ENCODE measurements at regions not wholly inside any gene's neighbourhood (a gene's known extent, or its start where the extent isn't known, plus 50 kb on each side); places are given as distances from the start of the nearest gene placed in this dataset.

GRCh38 chr3:147915057-147915456, 505.9 kb downstream of the ZIC1 start:
- no peak for TF ChIP-seq POLR2A (IDR thresholded peaks at IDR 0.05; ENCODE audit: low read depth, low read length)
- TF ChIP-seq POLR2AphosphoS5 (IDR thresholded peaks at IDR 0.05; ENCODE audit: low read depth, low read length) = no peak
- no peak for TF ChIP-seq TAF1 (IDR thresholded peaks at IDR 0.05; ENCODE audit: borderline replicate concordance, low read depth, low read length)
